ENCODE measurements at regions not wholly inside any gene's neighbourhood (a gene's known extent, or its start where the extent isn't known, plus 50 kb on each side); places are given as distances from the start of the nearest gene placed in this dataset.

GRCh38 chr3:64802460-64802859 is 114.7 kb upstream of the ADAMTS9 start:
- no peak for TF ChIP-seq POLR2A (IDR thresholded peaks at IDR 0.05)
- TF ChIP-seq CTCF (IDR thresholded peaks at IDR 0.05) = no peak
